ENCODE measurements at regions not wholly inside any gene's neighbourhood (a gene's known extent, or its start where the extent isn't known, plus 50 kb on each side); places are given as distances from the start of the nearest gene placed in this dataset.

DNA sequence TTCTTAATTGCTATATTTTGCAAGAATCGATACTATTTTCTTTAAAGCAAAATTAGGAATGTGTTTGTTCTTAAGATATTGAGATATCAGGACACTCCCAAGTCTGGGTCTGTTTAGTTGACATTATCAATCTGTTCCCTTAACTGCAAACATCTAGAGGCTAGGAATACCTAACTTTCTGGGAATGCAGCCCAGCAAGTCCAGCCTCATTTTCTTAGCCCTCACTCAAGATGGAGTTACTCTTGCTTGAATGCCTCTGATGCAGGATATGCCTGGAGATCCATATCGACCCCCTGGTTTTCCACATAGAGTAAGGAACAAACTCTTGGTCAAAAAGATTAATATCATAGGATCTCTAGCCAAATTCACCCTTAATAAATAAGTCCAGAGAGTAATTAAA, 305.3 kb upstream of the COBL start:
- Histone ChIP-seq H3K9me3 (ENCODE audit: low read depth, low read length) (no peaks in the 10 kb centered on the region), H3K36me3 (ENCODE audit: insufficient read depth, low read length) (no peaks in the 10 kb centered on the region), H3K27ac (no peak overlapping the region), H3K4me3 (no peak overlapping the region), H3K9ac (ENCODE audit: insufficient read length) (no peak overlapping the region)
- TF ChIP-seq FOXP2 (optimal IDR thresholded peaks at IDR 0.05; ENCODE audit: control extremely low read depth, extremely low read length, insufficient read depth) (no peak), POLR2AphosphoS5 (IDR thresholded peaks at IDR 0.05; ENCODE audit: borderline replicate concordance, low read depth, low read length) (no peak), EZH2 (IDR thresholded peaks at IDR 0.05) (no peak)
- DNase-seq (ENCODE audit: low read depth, low spot score), result no peak

DNA sequence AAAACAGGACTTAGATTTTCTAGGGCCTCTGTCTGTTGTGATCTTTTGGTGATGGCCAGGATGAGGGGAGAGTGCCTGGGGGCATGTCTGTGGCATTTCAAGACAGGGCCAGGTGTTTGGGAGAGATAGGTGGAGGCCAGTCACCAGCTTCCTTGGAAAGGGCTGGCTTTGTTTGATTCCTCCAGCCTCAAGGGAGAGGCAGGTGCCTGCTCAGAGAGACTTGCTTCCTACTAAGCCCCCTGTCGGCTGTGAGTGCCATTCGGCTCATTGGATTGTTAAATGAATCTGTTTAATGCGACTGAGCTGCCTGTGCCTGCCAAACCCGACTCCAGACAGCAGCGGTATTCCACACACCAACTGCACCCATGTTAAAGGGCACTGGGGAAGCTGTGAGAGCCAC, 304.1 kb upstream of the COBL start:
- no peak for DNase-seq (ENCODE audit: low read depth, low spot score)
- H3K9me3 ChIP-seq (ENCODE audit: low read depth, low read length), result no peaks in the 10 kb centered on the region
- TF ChIP-seq EZH2 (IDR thresholded peaks at IDR 0.05), result no peak
- TF ChIP-seq FOXP2 (optimal IDR thresholded peaks at IDR 0.05; ENCODE audit: control extremely low read depth, extremely low read length, insufficient read depth), result no peak
- no peak for TF ChIP-seq POLR2AphosphoS5 (IDR thresholded peaks at IDR 0.05; ENCODE audit: borderline replicate concordance, low read depth, low read length)

DNA sequence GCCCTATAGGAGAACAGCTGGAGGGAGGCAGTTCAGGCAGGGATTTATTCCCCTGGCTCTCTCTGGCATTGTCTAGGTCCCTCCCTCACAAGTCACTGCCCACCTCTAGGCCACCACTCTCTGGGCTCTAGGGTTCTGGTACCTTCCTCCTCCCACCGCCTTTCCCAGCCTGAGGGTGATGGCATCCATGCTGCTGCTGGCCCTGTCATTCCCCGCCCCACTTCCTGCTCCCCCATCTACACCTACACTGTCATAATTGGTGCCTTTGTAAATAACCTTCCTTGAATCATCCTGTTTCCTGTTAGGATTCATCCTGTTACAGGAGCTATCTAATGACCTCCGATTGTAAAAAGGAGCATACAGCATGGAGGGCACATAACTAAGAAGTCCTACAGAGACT, 303.3 kb upstream of the COBL start:
- H3K4me3 ChIP-seq, result no peak overlapping the region
- TF ChIP-seq POLR2AphosphoS5 (IDR thresholded peaks at IDR 0.05; ENCODE audit: borderline replicate concordance, low read depth, low read length) (no peak), FOXP2 (optimal IDR thresholded peaks at IDR 0.05; ENCODE audit: control extremely low read depth, extremely low read length, insufficient read depth) (no peak), EZH2 (IDR thresholded peaks at IDR 0.05) (no peak)
- H3K9ac ChIP-seq (ENCODE audit: insufficient read length), result no peak overlapping the region
- no peak overlapping the region for H3K27ac ChIP-seq
- no peaks in the 10 kb centered on the region for H3K36me3 ChIP-seq (ENCODE audit: insufficient read depth, low read length)
- H3K9me3 ChIP-seq (ENCODE audit: low read depth, low read length), result no peaks in the 10 kb centered on the region
- DNase-seq (ENCODE audit: low read depth, low spot score), result no peak

More for the DNA sequence above, 304.1 kb upstream of the COBL start:
- H3K9ac ChIP-seq (ENCODE audit: insufficient read length), result no peak overlapping the region
- H3K36me3 ChIP-seq (ENCODE audit: insufficient read depth, low read length), result no peaks in the 10 kb centered on the region
- no peak overlapping the region for H3K27ac ChIP-seq
- no peak overlapping the region for H3K4me3 ChIP-seq

- H3K36me3 ChIP-seq (ENCODE audit: insufficient read depth, low read length), result no peaks in the 10 kb centered on the region
- no peaks in the 10 kb centered on the region for H3K9me3 ChIP-seq (ENCODE audit: low read depth, low read length)
- no peak for DNase-seq (ENCODE audit: low read depth, low spot score)
- TF ChIP-seq FOXP2 (optimal IDR thresholded peaks at IDR 0.05; ENCODE audit: control extremely low read depth, extremely low read length, insufficient read depth) (no peak), EZH2 (IDR thresholded peaks at IDR 0.05) (no peak)
- no peak overlapping the region for H3K9ac ChIP-seq (ENCODE audit: insufficient read length)
- no peak overlapping the region for H3K4me3 ChIP-seq
- H3K27ac ChIP-seq, result no peak overlapping the region
Measured at GRCh38 chr7:51617686-51618085, 301.1 kb upstream of the COBL start.

DNA sequence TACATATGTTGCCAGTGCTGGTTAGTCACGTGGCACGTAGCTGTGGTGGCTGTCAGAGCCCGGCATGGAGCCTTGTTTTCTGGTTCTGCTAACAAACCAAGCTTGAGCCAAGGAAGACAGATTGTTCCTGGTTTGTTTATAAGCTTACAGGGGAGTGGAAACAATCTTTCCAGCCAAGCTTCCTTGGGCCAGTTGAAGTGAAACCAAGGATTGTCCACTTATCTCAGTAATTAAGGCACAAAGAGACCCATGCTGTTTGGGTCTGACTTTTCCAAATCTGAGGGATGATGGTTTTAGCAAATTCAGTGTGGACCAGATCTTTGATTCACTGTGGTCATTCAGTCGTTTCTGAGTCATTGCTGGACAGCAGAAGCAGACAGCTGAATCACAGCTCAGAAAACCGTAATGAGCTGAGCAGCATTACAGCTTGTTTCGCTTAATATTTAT, 297.3 kb upstream of the COBL start:
- no peak for DNase-seq (ENCODE audit: low read depth, low spot score)
- TF ChIP-seq POLR2AphosphoS5 (IDR thresholded peaks at IDR 0.05; ENCODE audit: borderline replicate concordance, low read depth, low read length), result no peak
- no peak for TF ChIP-seq EZH2 (IDR thresholded peaks at IDR 0.05)
- no peak for TF ChIP-seq FOXP2 (optimal IDR thresholded peaks at IDR 0.05; ENCODE audit: control extremely low read depth, extremely low read length, insufficient read depth)
- Histone ChIP-seq H3K27ac (no peak overlapping the region), H3K36me3 (ENCODE audit: insufficient read depth, low read length) (no peaks in the 10 kb centered on the region), H3K9ac (ENCODE audit: insufficient read length) (no peak overlapping the region), H3K9me3 (ENCODE audit: low read depth, low read length) (no peaks in the 10 kb centered on the region), H3K4me3 (no peak overlapping the region)

DNA sequence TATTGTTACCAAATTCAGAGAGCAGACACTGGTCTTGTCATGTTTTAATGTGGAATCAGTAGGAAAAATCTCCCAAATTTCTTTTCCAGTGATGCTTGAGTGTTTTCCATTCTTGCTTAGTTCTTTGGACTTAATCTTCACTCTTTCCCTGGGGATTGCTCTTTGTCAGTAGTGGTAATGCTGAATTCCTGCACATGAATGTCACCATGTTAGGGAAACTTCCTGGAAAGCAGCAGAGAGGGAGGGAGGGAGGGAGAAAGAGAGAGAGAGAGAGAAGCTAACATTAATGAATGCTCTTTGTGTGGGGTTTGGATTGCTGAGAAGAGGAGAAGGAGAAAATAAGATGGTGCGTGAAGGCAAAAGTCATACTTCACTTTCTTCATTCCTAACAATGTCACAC, 295.3 kb upstream of the COBL start:
- Histone ChIP-seq H3K9me3 (ENCODE audit: low read depth, low read length) (no peaks in the 10 kb centered on the region), H3K4me3 (no peak overlapping the region), H3K9ac (ENCODE audit: insufficient read length) (no peak overlapping the region), H3K27ac (no peak overlapping the region), H3K36me3 (ENCODE audit: insufficient read depth, low read length) (no peaks in the 10 kb centered on the region)
- TF ChIP-seq EZH2 (IDR thresholded peaks at IDR 0.05) (no peak), FOXP2 (optimal IDR thresholded peaks at IDR 0.05; ENCODE audit: control extremely low read depth, extremely low read length, insufficient read depth) (no peak), POLR2AphosphoS5 (IDR thresholded peaks at IDR 0.05; ENCODE audit: borderline replicate concordance, low read depth, low read length) (no peak)
- DNase-seq (ENCODE audit: low read depth, low spot score), result no peak

GRCh38 chr7:51607447-51607846, 290.8 kb upstream of the COBL start:
- Histone ChIP-seq H3K27ac (no peak overlapping the region), H3K9me3 (ENCODE audit: low read depth, low read length) (no peaks in the 10 kb centered on the region), H3K36me3 (ENCODE audit: insufficient read depth, low read length) (no peaks in the 10 kb centered on the region), H3K9ac (ENCODE audit: insufficient read length) (no peak overlapping the region), H3K4me3 (no peak overlapping the region)
- DNase-seq (ENCODE audit: low read depth, low spot score), result no peak
- TF ChIP-seq EZH2 (IDR thresholded peaks at IDR 0.05), result no peak
- TF ChIP-seq FOXP2 (optimal IDR thresholded peaks at IDR 0.05; ENCODE audit: control extremely low read depth, extremely low read length, insufficient read depth), result no peak
- TF ChIP-seq POLR2AphosphoS5 (IDR thresholded peaks at IDR 0.05; ENCODE audit: borderline replicate concordance, low read depth, low read length), result no peak

GRCh38 chr7:51606601-51607154, 290.1 kb upstream of the COBL start:
- no peaks in the 10 kb centered on the region for H3K9me3 ChIP-seq (ENCODE audit: low read depth, low read length)
- no peak overlapping the region for H3K9ac ChIP-seq (ENCODE audit: insufficient read length)
- no peaks in the 10 kb centered on the region for H3K36me3 ChIP-seq (ENCODE audit: insufficient read depth, low read length)
- no peak overlapping the region for H3K4me3 ChIP-seq
- H3K27ac ChIP-seq, result no peak overlapping the region
- no peak for DNase-seq (ENCODE audit: low read depth, low spot score)
- no peak for TF ChIP-seq FOXP2 (optimal IDR thresholded peaks at IDR 0.05; ENCODE audit: control extremely low read depth, extremely low read length, insufficient read depth)
- TF ChIP-seq EZH2 (IDR thresholded peaks at IDR 0.05), result no peak
- no peak for TF ChIP-seq POLR2AphosphoS5 (IDR thresholded peaks at IDR 0.05; ENCODE audit: borderline replicate concordance, low read depth, low read length)

- no peak overlapping the region for H3K9ac ChIP-seq (ENCODE audit: insufficient read length)
- H3K9me3 ChIP-seq (ENCODE audit: low read depth, low read length), result no peaks in the 10 kb centered on the region
- no peak overlapping the region for H3K4me3 ChIP-seq
- H3K36me3 ChIP-seq (ENCODE audit: insufficient read depth, low read length), result no peaks in the 10 kb centered on the region
- TF ChIP-seq FOXP2 (optimal IDR thresholded peaks at IDR 0.05; ENCODE audit: control extremely low read depth, extremely low read length, insufficient read depth), result no peak
- TF ChIP-seq EZH2 (IDR thresholded peaks at IDR 0.05), result no peak
- H3K27ac ChIP-seq, result no peak overlapping the region
- DNase-seq (ENCODE audit: low read depth, low spot score), result no peak
Measured at GRCh38 chr7:51602376-51602775, 285.8 kb upstream of the COBL start.
